CD14-positive monocyte (primary cell): ENCODE measurements at regions not wholly inside any gene's neighbourhood (a gene's known extent, or its start where the extent isn't known, plus 50 kb on each side); places are given as distances from the start of the nearest gene placed in this dataset.

Experiments
- DNase-seq, 3 donors: peaks; one replicate each; pipeline ENCODE4 v3.0.0-alpha.2; 2011 to 2022
- H2AFZ ChIP-seq: 2 replicates; pipeline ENCODE4 v1.6.0; 2012; ENCODE audit warnings: mild to moderate bottlenecking, low read depth, low read length, inconsistent platforms; ENCODE audit not compliant: insufficient read depth, poor library complexity, severe bottlenecking
- H3K27ac ChIP-seq, 2 donors: 1 replicate in 1 of 2; 2 replicates in 1 of 2; pipeline ENCODE4 v1.5.1; 2012 to 2013; ENCODE audit warnings: low read length in 2 of 2, control low read depth in 1 of 2, inconsistent platforms in 1 of 2, low read depth in 1 of 2, mild to moderate bottlenecking in 1 of 2
- H3K27me3 ChIP-seq, 2 donors: one replicate each; pipeline versions ENCODE4 v1.6.0 to v1.6.1; 2011 to 2013; ENCODE audit warnings: low read length in 2 of 2; ENCODE audit not compliant: control insufficient read depth in 2 of 2, insufficient read depth in 2 of 2
- H3K36me3 ChIP-seq, 2 donors: replicated peaks in 1 of 2; 1 replicate in 1 of 2; 2 replicates in 1 of 2; pipeline versions ENCODE4 v1.5.1 to v1.6.1; 2012 to 2013; ENCODE audit warnings: low read length in 2 of 2, control low read depth in 1 of 2, inconsistent platforms in 1 of 2, mild to moderate bottlenecking in 1 of 2; ENCODE audit not compliant: insufficient read depth in 2 of 2, control insufficient read depth in 1 of 2
- H3K4me1 ChIP-seq, 2 donors: 1 replicate in 1 of 2; 2 replicates in 1 of 2; pipeline versions ENCODE4 v1.5.1 to v1.6.1; 2012 to 2013; ENCODE audit warnings: low read length in 2 of 2, control low read depth in 1 of 2, inconsistent platforms in 1 of 2, mild to moderate bottlenecking in 1 of 2, moderate library complexity in 1 of 2; ENCODE audit not compliant: insufficient read depth in 2 of 2, control insufficient read depth in 1 of 2
- H3K4me2 ChIP-seq: replicated peaks from 2 replicates; pipeline ENCODE3; 2012; ENCODE audit warnings: low read length, moderate library complexity, mild to moderate bottlenecking; ENCODE audit not compliant: poor library complexity, severe bottlenecking; ENCODE audit errors: extremely low read depth
- H3K4me3 ChIP-seq, 3 experiments: fragments of 200-600 bp in 1 of 3; sonication (generic) in 1 of 3; replicated peaks in 1 of 3; 1 replicate in 2 of 3; 2 replicates in 1 of 3; pipeline ENCODE4 v1.5.1; 2011 to 2013; ENCODE audit warnings: low read length in 3 of 3, mild to moderate bottlenecking in 3 of 3, control low read depth in 2 of 3, low read depth in 2 of 3, inconsistent platforms in 1 of 3, moderate library complexity in 1 of 3
- H3K79me2 ChIP-seq: 2 replicates; pipeline ENCODE4 v1.6.0; 2012; ENCODE audit warnings: mild to moderate bottlenecking, control low read depth, inconsistent platforms, low read length, moderate library complexity; ENCODE audit not compliant: insufficient read depth
- H3K9ac ChIP-seq: 2 replicates; pipeline ENCODE4 v1.6.0; 2017; ENCODE audit warnings: low read length, mild to moderate bottlenecking; ENCODE audit not compliant: insufficient read depth, poor library complexity, severe bottlenecking
- H3K9me3 ChIP-seq, 2 donors: replicated peaks in 1 of 2; 1 replicate in 1 of 2; 2 replicates in 1 of 2; pipeline versions ENCODE4 v1.5.1 to v1.6.1; 2012 to 2013; ENCODE audit warnings: low read length in 2 of 2, control low read depth in 1 of 2; ENCODE audit not compliant: control insufficient read depth in 1 of 2, insufficient read depth in 1 of 2
- H4K20me1 ChIP-seq: 2 replicates; pipeline ENCODE4 v1.6.0; 2012; ENCODE audit warnings: mild to moderate bottlenecking, low read length, control low read depth, moderate library complexity; ENCODE audit not compliant: insufficient read depth
- H3K27ac Mint-ChIP-seq, 7 donors: one replicate each; pipeline ENCODE4 v1.8.0; 2020; ENCODE audit warnings: mild to moderate bottlenecking in 7 of 7, mixed read lengths in 7 of 7, moderate library complexity in 6 of 7, inconsistent platforms in 2 of 7
- H3K27me3 Mint-ChIP-seq, 3 donors: one replicate each; pipeline ENCODE4 v1.8.0; 2021 to 2022; ENCODE audit warnings: low read depth in 3 of 3, mild to moderate bottlenecking in 3 of 3, mixed read lengths in 3 of 3, moderate library complexity in 3 of 3, inconsistent platforms in 1 of 3
- H3K36me3 Mint-ChIP-seq, 2 donors: one replicate each; pipeline ENCODE4 v1.8.0; 2020; ENCODE audit warnings: mixed read lengths in 2 of 2, inconsistent platforms in 1 of 2, mild to moderate bottlenecking in 1 of 2
- H3K4me1 Mint-ChIP-seq: one replicate; pipeline ENCODE4 v1.8.0; 2020; ENCODE audit warnings: mild to moderate bottlenecking, mixed read lengths
- H3K4me3 Mint-ChIP-seq, 2 donors: one replicate each; pipeline ENCODE4 v1.8.0; 2020; ENCODE audit warnings: mild to moderate bottlenecking in 2 of 2, mixed read lengths in 2 of 2, moderate library complexity in 1 of 2
- H3K9me3 Mint-ChIP-seq, 7 donors: one replicate each; pipeline ENCODE4 v1.8.0; 2020 to 2022; ENCODE audit warnings: mixed read lengths in 7 of 7, mild to moderate bottlenecking in 6 of 7, moderate library complexity in 6 of 7, inconsistent platforms in 2 of 7
- CTCF ChIP-seq: fragments of 200-600 bp; IDR thresholded peaks from one replicate; pipeline ENCODE4 v1.8.0; 2022; ENCODE audit warnings: antibody characterized with exemption, mild to moderate bottlenecking
- WGBS: methylation state at CpG from one replicate; pipeline ENCODE4 v1.1.5; 2013; ENCODE audit warnings: missing lambda C conversion rate; ENCODE audit not compliant: insufficient coverage; 5-methylcytosine and 5-hydroxymethylcytosine counted together
- intact Hi-C, 2 donors: fragments of 100-400 bp; cut with micrococcal nuclease; formaldehyde crosslinking; loops; one replicate each; pipeline versions ENCODE4 v1.15.0 to v1.15.1; 2023

- no peaks in the 10 kb centered on the region for H3K4me1 Mint-ChIP-seq
- no peak for DNase-seq
- no peak overlapping the region for H3K4me2 ChIP-seq
- 33% methylated on average over 1 of the region's 1 CpG for WGBS
- H3K9me3 ChIP-seq, result peaks cover 0 to 4% of the 10 kb centered on the region in 2 donors
- H3K4me3 ChIP-seq, result no peak overlapping the region
- H3K36me3 ChIP-seq, result no peaks in the 10 kb centered on the region
- H3K36me3 Mint-ChIP-seq, result no peaks in the 10 kb centered on the region
- peaks cover 0 to 4% (median 0%) of the 10 kb centered on the region in 3 donors for H3K27me3 Mint-ChIP-seq
- no peaks in the 10 kb centered on the region for H3K4me1 ChIP-seq
- no peak for TF ChIP-seq CTCF
- intact Hi-C loops, result no loop called here
- H4K20me1 ChIP-seq, result no peaks in the 10 kb centered on the region
- no peaks in the 10 kb centered on the region for H3K79me2 ChIP-seq
- H3K27ac Mint-ChIP-seq, result no peak overlapping the region
- H3K9ac ChIP-seq, result no peak overlapping the region
- H2AFZ ChIP-seq, result no peak overlapping the region
- no peak overlapping the region for H3K27ac ChIP-seq
- H3K9me3 Mint-ChIP-seq, result peaks cover 0 to 16% (median 4%) of the 10 kb centered on the region in 7 donors
- no peaks in the 10 kb centered on the region for H3K27me3 ChIP-seq
- no peak overlapping the region for H3K4me3 Mint-ChIP-seq
Observed at GRCh38 chr10:108582888-108583287, 1340.4 kb downstream of the XPNPEP1 start.

GRCh38 chr10:108582387-108582786 lies 1340.9 kb downstream of the XPNPEP1 start:
- Histone ChIP-seq H3K36me3 (no peaks in the 10 kb centered on the region), H3K27me3 (no peaks in the 10 kb centered on the region), H3K4me2 (no peak overlapping the region), H3K27ac (no peak overlapping the region), H3K4me3 (no peak overlapping the region), H3K9me3 (peaks cover 0 to 4% of the 10 kb centered on the region in 2 donors), H3K4me1 (no peaks in the 10 kb centered on the region), H4K20me1 (no peaks in the 10 kb centered on the region), H3K79me2 (no peaks in the 10 kb centered on the region), H2AFZ (no peak overlapping the region), H3K9ac (no peak overlapping the region)
- TF ChIP-seq CTCF, result no peak
- Mint-ChIP-seq H3K4me1 (no peaks in the 10 kb centered on the region), H3K9me3 (peaks cover 0 to 16% (median 4%) of the 10 kb centered on the region in 7 donors), H3K4me3 (no peak overlapping the region), H3K36me3 (no peaks in the 10 kb centered on the region), H3K27ac (no peak overlapping the region), H3K27me3 (peaks cover 0 to 4% (median 0%) of the 10 kb centered on the region in 3 donors)
- DNase-seq, result no peak
- intact Hi-C loops, result no loop called here
- 76% methylated on average over 2 of the region's 3 CpGs for WGBS
